CD4-positive, alpha-beta T cell treated with Interleukin-4 for 1 hour (primary cell): ENCODE measurements at regions not wholly inside any gene's neighbourhood (a gene's known extent, or its start where the extent isn't known, plus 50 kb on each side); places are given as distances from the start of the nearest gene placed in this dataset.
"Not testable (repeated sequence)": the region's sequence is repeated elsewhere in the genome, so short reads cannot be mapped to it uniquely, and the experiment has no call there.

Source experiments
- DNase-seq, 2 donors: peaks; one replicate each; pipeline ENCODE4 v3.0.0-alpha.2; 2020 to 2022

DNA sequence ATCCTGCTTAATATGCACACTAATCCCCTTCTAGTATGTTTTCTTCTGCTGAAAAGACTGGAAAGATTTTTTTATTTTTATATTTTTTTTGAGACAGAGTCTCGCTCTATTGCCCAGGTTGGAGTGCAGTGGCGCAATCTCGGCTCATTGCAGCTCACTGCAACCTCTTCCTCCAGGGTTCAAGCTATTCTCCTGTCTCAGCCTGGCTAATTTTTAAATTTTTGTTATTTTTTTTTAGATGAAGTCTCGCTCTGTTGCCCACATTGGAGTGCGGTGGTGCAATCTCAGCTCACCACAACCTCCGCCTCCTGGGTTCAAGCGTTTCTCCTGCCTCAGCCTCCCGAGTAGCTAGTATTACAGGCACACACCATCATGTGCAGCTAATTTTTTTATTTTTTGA lies 1261.4 kb upstream of the ADGRL2 start:
- not testable (repeated sequence) for DNase-seq

DNA sequence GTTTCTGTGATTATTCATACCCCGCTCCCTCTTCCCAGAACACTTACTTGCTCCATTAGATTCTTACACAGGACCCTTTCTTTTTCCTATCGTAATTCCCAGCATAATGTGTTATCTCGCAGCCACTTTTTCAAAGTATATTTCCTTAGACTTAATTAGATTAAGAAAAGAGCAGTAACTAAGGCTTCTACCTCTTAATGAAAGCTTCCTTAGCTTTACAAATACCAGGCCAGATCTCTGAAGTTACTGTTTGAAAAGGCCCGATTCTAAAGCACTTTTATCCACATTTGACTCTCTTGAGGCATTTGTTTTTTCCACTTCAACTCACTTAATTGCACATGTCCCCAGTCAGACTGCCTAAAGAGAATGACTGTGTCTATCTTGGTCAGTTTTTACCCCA lies 1264.3 kb upstream of the ADGRL2 start:
- DNase-seq = no peak

DNA sequence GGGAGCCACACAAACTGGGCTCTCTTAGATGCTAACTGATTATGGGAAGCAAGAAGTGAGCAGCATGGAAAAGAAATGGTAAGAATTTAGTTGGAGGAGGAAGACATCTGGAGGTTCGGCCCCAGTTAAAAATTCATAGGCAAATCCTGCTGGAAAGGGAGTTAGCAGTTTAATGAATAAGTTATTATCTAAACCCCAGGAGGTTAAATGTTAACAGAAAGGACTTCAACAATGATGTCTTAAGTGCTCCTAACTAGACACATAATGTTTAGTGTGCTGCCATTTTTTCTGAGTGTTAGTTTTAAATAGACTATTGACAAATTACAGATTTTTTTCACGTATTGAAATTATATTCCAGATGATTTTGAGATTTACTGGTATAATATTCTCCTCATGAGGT lies 1265.3 kb upstream of the ADGRL2 start:
- DNase-seq = no peak

DNA sequence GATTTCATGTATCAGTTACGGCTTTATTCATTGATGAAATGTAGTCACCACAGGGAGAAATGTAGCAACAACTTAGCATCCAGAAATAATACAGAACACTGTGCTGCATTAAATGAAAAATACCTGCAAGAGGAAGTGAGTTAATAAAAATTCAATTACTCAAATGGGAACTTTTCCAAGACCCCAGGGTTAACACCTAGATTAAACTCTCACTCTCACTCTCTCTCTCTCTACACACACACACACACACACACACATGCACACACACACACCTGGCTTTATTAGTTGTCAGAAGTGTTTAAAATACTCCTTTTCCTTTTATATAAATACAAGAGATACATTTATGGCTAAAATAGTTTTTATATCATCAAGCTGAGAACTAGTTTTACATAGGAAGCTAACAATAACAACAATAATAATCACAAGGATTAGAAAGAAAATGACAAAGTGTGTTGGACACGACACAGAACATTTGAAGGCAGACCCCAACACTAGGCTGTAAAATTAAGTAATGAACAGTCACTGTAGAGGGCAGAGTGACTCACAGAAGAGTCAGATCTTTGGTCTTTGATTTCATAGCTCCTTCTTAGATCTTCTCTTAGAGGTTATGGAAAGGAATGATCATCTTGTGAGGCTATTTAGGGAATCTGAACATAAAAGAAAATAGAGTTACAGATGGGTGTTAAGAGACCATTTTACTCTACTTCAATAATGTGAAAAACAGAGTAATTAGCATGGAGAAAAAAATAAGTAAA lies 1266.0 kb upstream of the ADGRL2 start:
- DNase-seq = no peak

DNA sequence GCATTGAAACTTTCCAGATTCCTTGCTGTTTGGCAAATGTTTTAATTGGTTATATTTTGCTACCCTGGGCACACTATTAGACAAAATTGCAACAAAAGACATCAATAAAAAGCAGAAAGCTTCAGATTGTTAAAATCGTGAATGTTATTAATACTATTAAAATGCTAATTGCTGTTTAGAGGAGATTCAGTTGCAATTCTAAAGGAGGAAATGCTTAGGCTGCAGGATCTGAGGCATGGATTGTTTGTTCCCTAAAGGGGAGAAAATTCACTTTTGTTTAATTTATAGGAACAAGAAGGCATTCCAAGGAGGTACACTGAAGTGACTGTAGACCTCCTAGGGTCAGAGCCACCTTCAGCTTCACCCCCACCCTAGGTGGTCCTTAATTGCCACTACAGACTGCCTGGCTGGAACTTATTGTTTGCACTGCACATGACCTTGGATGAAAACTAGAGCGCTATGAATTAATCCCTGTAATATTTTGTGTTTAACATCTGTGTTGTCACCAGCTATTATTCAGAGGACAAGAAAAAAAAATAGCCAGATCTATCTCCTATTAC lies 1266.9 kb upstream of the ADGRL2 start:
- DNase-seq = no peak

DNA sequence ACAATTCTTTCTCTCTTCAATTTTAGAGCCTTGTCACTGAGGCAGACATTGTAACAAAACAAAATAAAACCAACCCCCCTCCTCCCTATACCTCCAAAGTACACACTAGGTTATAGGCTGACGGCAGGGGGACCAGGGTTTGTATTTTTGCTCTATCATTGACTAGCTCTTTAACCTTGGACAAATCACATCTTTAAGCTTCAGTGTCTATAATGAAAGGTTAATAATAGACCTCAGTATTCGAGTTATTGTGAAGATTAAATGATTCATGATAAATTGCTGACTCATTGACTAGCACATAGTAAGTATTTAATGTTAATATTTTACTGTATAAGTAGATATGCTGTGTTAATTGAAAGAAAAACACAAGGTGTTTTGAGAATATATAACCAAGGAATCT lies 1267.6 kb upstream of the ADGRL2 start:
- no peak for DNase-seq

DNA sequence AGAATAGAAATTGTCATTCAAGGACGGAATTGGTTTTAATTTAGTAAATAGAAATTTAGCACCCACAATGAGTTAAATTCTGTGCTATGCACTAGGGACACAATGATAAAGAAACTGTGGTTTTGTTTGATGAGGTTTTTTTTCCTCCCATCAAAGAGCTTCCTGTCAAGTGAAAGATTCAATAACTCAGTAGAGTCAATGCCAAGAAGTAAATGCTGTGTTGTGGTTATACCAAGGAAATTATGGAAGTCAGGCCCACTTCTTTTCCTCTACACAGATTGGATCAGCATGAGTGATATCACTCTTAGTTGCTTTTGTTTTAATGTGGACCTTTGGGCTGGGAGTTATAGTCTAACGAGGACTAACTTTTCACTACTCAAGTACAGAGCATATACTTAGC lies 1269.6 kb upstream of the ADGRL2 start:
- DNase-seq = no peak

DNA sequence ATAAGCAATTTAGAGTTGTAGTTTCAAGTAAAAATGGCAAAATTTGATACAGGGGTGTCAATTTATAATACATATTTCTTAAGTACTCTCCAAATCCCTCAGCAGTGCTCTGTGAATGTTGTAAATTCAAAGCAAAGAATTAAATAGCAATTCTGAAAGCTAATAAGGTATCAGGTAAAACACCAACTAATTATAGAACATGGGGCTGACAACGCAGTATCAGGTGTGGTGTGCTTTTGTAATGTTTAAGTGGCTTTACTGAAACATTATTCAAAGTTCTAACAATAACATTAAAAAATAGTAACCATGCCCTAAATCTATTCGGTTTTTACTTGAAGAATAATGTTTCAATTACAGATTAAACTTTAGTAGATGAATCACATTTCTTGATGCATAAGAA lies 1271.2 kb upstream of the ADGRL2 start:
- DNase-seq = no peak

DNA sequence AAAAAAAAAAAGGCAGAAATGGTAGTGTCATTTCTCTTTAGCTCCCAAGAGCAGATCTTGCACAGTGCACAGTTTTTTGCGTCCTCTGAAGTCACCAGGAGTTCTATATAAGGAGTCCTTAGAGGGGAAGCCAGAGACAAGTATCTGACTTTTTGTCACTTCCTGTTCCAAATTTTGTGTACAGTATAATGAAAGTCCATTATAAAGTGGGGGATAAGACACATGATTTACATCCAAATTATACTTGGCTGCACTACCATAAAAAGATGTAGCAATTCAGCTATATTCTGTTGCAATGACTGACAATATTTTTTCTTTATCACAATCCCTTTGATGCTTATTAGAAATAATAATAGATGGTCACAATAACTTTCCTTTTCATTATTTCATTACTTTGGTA lies 1276.9 kb upstream of the ADGRL2 start:
- no peak for DNase-seq

DNA sequence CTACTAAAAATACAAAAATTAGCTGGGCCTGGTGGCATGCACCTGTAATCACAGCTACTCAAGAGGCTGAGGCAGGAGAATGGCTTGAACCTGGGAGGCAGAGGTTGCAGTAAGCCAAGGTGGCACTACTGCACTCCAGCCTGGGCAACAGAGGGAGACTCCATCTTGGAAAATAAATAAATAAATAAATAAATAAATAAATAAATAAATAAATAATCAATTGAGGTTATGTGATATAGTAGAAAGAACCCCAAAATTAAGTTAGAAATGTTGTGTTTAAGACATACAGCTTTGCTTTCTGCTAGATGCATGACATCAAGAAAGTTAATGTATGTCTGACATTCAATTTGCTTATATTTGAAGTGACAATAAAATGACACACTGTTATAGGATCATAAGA lies 1277.7 kb upstream of the ADGRL2 start:
- not testable (repeated sequence) for DNase-seq

DNA sequence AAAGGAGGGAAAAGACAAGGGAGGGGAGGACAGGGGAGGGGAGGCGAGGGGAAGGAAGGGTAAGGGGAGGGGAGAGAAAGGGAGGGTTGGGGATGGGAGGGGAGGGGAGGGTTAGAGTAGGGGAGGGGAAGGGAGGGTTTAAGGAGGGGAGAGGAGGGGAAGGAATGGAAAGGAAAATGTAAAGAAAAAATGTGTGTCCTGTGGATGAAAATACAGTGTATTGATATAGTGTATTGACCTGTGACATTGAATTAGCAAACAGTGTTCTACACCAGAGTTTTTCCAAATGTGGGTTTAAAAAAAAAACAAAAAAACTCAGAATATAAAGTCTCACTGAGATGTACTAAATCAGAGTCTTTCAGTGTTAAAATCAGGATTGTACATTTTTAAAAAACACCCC lies 1279.8 kb upstream of the ADGRL2 start:
- no peak for DNase-seq

DNA sequence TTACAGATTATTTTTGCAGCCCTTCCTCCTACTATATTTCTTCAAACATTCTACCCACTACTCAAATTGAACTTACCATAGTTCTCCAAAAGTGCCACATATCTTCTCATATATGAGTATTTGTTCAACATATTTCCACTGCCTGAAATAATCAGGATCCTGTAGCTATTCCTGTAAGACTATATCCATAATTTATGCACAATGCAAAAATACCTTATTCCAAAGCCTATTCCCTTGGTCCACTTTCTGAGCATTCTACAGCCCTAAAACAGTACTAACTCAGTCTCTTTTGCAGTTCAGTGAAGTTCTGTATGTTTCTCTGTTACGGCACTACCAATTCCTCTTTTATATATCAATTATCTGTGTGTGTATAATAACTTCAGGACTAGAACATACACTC lies 1283.7 kb upstream of the ADGRL2 start:
- no peak for DNase-seq

DNA sequence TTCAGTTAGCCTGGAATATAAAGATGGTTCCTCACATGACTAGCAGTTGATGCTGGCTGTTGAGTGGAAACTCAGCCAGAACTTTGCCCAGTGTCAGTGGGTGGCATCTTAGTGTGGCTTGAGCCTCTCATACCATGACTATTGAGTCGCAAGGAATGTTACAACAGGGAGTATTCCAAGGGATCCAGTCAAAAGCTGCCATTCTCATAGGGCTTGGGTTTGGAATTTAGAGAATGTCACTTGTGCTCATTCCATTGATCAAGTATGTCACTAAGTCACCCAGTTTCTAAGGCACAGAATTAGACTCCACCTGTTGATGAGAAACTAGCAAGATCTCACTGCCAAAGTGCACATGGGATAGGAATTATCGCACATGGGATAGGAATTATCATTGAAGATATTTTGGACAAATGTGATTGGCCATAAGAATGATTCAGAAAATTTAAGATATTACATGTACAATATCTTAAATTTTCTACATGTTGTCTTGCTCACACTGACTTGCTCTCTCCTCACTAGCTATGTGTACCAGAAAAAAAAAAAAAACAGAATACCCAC lies 1290.7 kb upstream of the ADGRL2 start:
- DNase-seq = no peak

DNA sequence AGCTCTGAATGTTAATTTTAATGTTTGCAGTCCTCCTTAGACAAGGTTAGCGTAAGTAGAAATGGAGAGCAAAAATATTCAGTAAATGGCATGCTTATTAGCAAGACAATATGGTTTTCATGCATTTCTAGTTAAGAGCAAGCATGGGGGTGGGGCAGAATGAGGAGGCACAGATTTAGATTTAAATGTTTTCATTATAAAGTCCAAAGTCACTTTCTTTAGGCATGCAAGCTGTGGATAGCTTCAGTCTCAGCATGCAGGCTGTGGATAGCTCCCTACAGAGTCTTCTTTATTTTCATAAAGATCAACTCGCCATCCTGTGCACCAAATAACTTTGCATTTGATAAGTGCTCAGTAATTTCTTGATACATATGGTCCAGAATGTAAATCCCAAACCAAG lies 1294.5 kb upstream of the ADGRL2 start:
- no peak for DNase-seq

DNA sequence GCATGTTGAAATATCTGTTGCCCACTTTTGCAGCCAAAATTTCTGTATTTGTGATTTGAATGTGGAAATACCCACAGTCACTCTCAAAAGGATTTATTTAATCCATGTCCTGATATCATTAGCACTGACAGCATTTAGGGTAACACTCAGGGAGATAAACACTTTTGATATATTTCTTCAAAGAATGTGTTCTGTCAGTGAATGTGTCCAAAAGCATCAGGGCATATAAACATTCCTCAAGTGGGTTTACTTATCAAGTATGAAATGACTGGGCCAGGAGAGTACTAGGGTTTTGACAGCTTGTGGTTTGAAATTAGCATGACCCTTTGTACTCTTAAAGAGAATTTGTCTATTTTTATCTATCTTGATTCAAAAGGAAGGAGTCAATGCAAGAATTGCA lies 1302.1 kb upstream of the ADGRL2 start:
- no peak for DNase-seq

DNA sequence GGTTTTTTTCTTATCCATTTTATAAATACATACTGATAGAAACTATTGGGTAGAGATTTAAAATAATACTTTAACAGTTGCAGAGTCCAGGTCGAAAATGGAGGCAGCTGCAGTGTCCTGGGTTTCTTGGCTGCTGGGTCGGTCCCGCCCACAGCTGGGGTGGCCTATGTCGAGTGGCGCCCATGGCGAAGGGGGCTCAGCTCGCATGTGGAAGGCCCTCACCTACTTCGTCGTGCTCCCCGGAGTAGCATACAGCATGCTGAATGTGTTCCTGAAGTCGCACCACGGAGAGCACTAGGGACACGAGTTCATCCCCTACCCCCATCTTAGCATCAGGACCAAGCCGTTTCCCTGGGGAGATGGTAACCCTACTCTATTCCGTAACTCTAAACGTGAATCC lies 1304.9 kb upstream of the ADGRL2 start:
- DNase-seq = no peak

DNA sequence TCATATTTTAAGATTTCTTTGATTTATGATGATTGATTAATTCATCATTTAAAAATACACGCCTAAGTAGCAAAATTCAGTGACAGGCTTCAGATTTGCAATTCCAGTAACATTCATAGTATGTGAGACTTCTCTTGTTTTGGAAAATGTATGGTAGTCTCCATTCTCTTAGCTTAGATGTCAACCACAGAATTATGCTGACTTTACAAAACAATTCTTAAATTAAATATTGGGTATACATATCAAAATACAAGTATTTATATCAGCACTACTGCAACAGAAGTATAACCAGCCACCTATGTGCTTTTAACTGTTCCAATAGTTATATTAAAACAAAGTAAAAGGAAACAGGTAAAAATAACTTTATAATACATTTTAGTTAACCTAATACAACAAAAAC lies 1328.6 kb upstream of the ADGRL2 start:
- no peak for DNase-seq

DNA sequence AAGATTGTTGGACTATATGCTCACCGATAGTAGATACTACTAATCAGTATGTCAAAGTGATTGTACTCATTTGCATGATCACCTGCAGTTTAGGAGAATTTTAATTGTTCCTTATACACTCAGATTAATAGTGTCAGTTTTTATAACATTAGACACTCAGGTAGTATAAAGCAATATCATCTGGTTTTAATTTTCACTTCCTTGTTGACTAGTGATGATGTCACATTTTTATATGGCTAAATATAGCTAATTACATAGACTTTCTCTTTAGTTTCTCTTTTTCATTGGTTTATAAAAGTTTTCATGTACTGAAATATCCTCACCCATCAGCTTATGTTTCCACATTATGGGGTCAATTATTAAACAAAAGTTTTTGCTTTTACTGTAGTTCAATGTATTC lies 1332.4 kb upstream of the ADGRL2 start:
- DNase-seq = no peak

DNA sequence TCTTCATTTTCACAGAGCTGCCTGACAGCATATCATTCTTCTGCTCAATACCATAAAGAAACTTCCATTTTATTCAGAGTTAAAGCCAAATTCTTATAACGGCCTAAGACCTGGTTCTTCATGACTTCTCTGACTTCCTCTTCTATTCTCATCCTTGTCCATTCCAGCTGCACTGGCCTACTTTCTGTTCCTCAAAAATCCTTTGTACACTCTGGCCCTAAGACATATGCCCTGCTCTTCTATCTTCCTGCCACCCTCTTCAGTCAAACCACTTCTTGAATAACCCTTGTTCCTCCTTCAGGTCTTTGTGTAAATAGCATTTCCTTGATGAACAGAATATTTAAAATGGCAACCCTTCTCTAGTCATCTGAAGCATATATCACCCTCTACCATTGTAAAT lies 1338.7 kb upstream of the ADGRL2 start:
- no peak for DNase-seq

DNA sequence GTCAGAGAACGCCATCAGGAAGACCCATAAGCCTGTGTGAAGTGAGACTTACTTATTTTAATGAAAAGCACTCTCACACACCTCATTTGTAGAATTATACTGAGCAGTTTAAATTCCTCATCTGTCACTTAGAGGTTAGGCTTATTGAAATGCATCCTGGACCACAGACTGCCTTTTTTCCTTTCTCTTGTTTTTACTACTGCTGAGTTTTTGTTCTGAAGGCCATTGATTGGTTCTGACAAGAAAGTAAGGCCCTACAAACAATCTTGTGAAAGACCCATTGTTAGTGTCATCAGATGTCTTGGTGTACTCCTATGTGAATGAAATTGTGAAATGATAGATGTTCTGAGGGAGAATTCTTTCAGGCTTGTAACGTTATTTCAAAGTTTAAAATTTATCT lies 1343.3 kb upstream of the ADGRL2 start:
- DNase-seq = no peak

DNA sequence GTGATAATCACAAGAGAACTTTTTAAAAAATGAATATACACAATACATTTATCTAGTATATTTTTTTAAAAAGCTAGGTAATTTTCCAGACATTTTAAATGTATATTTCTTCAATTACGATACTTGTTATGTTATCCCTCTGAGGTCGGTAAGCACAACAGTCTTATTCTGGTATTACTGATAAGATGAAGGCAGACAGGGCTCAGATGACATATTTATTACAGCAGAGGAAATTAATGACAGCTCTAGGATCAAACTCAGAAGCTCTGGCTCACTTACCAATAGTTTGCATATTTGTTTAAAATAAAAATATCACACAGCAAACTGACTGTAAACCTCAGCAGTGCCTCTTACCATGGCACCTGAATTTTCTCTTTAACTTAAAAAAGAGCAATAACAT lies 1347.0 kb upstream of the ADGRL2 start:
- no peak for DNase-seq

DNA sequence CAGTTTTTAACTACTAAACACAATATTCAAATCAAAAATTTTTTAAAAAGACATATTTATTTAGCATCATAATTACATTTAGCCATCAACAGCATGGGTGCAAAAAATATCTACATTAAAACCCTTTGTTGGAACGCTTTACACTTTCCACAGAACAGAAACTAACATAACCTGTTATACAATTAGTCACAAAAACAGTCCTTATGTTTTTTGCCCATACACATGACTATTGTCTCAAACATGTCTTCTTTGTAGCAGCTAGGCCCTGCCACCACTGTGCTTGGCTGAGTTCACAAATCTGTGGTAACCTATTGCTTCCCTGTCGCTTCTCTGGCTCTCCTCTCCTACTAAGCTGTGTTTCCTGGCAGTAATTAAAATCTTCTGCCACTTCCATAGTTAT lies 1350.0 kb upstream of the ADGRL2 start:
- DNase-seq = no peak

DNA sequence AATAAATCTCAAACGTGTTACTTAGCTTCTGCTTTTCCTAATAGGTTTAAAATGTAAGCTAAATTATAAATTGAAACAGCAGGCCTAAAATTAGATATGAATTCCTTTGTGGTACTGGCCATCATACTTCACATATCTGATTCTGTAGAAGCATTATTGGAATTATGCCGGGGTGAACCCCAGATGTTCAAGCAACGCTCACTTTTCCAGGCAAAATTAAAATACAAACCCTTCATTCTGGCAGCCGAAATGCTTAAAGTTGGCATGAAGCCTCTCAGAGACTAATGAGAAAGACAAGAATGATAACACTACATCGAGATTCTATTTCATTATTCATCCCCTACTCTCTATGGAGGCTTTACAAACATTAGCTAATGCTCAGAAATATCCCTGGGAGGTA lies 1352.7 kb upstream of the ADGRL2 start:
- no peak for DNase-seq

DNA sequence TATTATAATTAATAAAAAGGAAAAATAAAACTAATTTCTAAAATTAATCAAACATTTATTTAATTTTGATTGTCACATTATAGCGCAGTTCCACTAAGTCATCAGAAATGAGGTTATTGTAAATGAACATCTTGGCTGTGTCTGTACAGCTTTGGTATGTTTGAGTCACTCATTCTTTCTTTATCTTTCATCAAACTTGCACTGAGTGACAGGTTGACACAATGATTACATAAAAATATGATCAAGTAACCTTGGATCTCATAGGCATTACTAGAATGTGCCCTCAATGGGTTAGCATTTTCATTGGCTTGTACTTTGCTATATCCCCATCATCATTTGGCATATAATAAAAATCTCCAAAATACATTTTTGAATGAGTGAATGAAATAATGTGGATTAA lies 1353.2 kb upstream of the ADGRL2 start:
- DNase-seq = no peak

DNA sequence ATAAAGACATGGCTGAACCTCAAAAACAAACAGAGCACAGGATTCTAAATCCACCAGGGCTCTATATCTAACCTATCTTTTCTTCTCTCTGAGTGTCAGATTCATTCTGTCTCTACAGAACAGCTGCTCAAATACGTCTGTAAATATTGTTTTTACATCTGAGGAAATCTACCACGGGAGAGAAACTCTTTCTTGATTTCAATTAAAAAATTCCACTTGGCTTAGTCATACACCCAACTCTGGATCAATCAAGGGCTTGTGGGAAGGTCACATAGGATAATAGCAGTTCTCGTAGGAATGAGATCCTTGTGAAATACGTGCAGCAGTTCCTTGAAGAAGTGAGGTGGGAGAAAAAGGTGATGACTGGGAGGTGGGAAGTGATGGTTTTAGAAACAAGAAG lies 1355.7 kb upstream of the ADGRL2 start:
- no peak for DNase-seq
